T-helper 2 cell treated with Interferon-gamma antibody and Interleukin-4, amounts not matched to agents 5 μg/mL and 100 μg/mL, for 36 hours (primary cell): ENCODE measurements at regions not wholly inside any gene's neighbourhood (a gene's known extent, or its start where the extent isn't known, plus 50 kb on each side); places are given as distances from the start of the nearest gene placed in this dataset.
"Not testable (repeated sequence)": the region's sequence is repeated elsewhere in the genome, so short reads cannot be mapped to it uniquely, and the experiment has no call there.

ENCODE experiments used
- DNase-seq: peaks from one replicate; pipeline ENCODE4 v3.0.0; 2021; ENCODE audit warnings: low spot score
- H3K27ac Mint-ChIP-seq: one replicate; pipeline ENCODE4 v1.8.0; 2021; ENCODE audit warnings: mild to moderate bottlenecking, mixed read lengths
- H3K27me3 Mint-ChIP-seq: one replicate; pipeline ENCODE4 v1.8.0; 2021; ENCODE audit warnings: low read depth, mixed read lengths
- H3K36me3 Mint-ChIP-seq: one replicate; pipeline ENCODE4 v1.8.0; 2021; ENCODE audit warnings: low read depth, mixed read lengths
- H3K4me1 Mint-ChIP-seq: one replicate; pipeline ENCODE4 v1.8.0; 2021; ENCODE audit warnings: low read depth, mixed read lengths
- H3K4me3 Mint-ChIP-seq: one replicate; pipeline ENCODE4 v1.8.0; 2022; ENCODE audit warnings: mild to moderate bottlenecking, moderate library complexity, mixed read lengths
- H3K9me3 Mint-ChIP-seq: one replicate; pipeline ENCODE4 v1.8.0; 2021; ENCODE audit warnings: mixed read lengths

- H3K4me3 Mint-ChIP-seq = no peak overlapping the region
- no peaks in the 10 kb centered on the region for H3K36me3 Mint-ChIP-seq
- H3K9me3 Mint-ChIP-seq = no peaks in the 10 kb centered on the region
- no peak overlapping the region for H3K27ac Mint-ChIP-seq
- peaks cover 2% of the 10 kb centered on the region for H3K27me3 Mint-ChIP-seq
- DNase-seq = no peak
- H3K4me1 Mint-ChIP-seq = no peaks in the 10 kb centered on the region
Measured at GRCh38 chr9:75657015-75657414, 233.5 kb upstream of the PCSK5 start.

- no peak overlapping the region for H3K27ac Mint-ChIP-seq
- DNase-seq = no peak
- no peak overlapping the region for H3K4me3 Mint-ChIP-seq
- H3K9me3 Mint-ChIP-seq = no peaks in the 10 kb centered on the region
- no peaks in the 10 kb centered on the region for H3K36me3 Mint-ChIP-seq
- H3K27me3 Mint-ChIP-seq = peaks cover 2% of the 10 kb centered on the region
- no peaks in the 10 kb centered on the region for H3K4me1 Mint-ChIP-seq
Measured at GRCh38 chr9:75658301-75658905, 232.1 kb upstream of the PCSK5 start.

GRCh38 chr9:75664597-75664996 lies 225.9 kb upstream of the PCSK5 start:
- no peak for DNase-seq
- Mint-ChIP-seq H3K36me3 (no peaks in the 10 kb centered on the region), H3K27me3 (no peaks in the 10 kb centered on the region), H3K9me3 (no peaks in the 10 kb centered on the region), H3K4me1 (no peaks in the 10 kb centered on the region), H3K27ac (no peak overlapping the region), H3K4me3 (no peak overlapping the region)

- Mint-ChIP-seq H3K4me3 (no peak overlapping the region), H3K36me3 (no peaks in the 10 kb centered on the region), H3K27ac (no peak overlapping the region), H3K4me1 (no peaks in the 10 kb centered on the region), H3K9me3 (no peaks in the 10 kb centered on the region), H3K27me3 (no peaks in the 10 kb centered on the region)
- no peak for DNase-seq
Measured at GRCh38 chr9:75666856-75667554, 223.5 kb upstream of the PCSK5 start.

GRCh38 chr9:75669721-75670120 lies 220.8 kb upstream of the PCSK5 start:
- no peaks in the 10 kb centered on the region for H3K4me1 Mint-ChIP-seq
- no peaks in the 10 kb centered on the region for H3K27me3 Mint-ChIP-seq
- H3K36me3 Mint-ChIP-seq = no peaks in the 10 kb centered on the region
- no peak for DNase-seq
- H3K27ac Mint-ChIP-seq = no peak overlapping the region
- H3K9me3 Mint-ChIP-seq = peaks cover 8% of the 10 kb centered on the region
- no peak overlapping the region for H3K4me3 Mint-ChIP-seq

GRCh38 chr9:75671354-75671753 lies 219.1 kb upstream of the PCSK5 start:
- Mint-ChIP-seq H3K9me3 (peaks cover 8% of the 10 kb centered on the region), H3K4me1 (no peaks in the 10 kb centered on the region), H3K27me3 (no peaks in the 10 kb centered on the region), H3K27ac (no peak overlapping the region), H3K36me3 (no peaks in the 10 kb centered on the region), H3K4me3 (no peak overlapping the region)
- DNase-seq = no peak

GRCh38 chr9:75672478-75672877 lies 218.0 kb upstream of the PCSK5 start:
- Mint-ChIP-seq H3K36me3 (no peaks in the 10 kb centered on the region), H3K4me1 (no peaks in the 10 kb centered on the region), H3K27ac (no peak overlapping the region), H3K4me3 (no peak overlapping the region), H3K9me3 (peaks cover 8% of the 10 kb centered on the region), H3K27me3 (no peaks in the 10 kb centered on the region)
- DNase-seq = no peak

GRCh38 chr9:75683591-75683990 lies 206.9 kb upstream of the PCSK5 start:
- Mint-ChIP-seq H3K4me3 (no peak overlapping the region), H3K9me3 (no peaks in the 10 kb centered on the region), H3K36me3 (no peaks in the 10 kb centered on the region), H3K27ac (no peak overlapping the region), H3K27me3 (no peaks in the 10 kb centered on the region), H3K4me1 (no peaks in the 10 kb centered on the region)
- DNase-seq = no peak

GRCh38 chr9:75685062-75685461 lies 205.4 kb upstream of the PCSK5 start:
- Mint-ChIP-seq H3K4me1 (no peaks in the 10 kb centered on the region), H3K9me3 (no peaks in the 10 kb centered on the region), H3K4me3 (no peak overlapping the region), H3K27ac (no peak overlapping the region), H3K36me3 (no peaks in the 10 kb centered on the region), H3K27me3 (no peaks in the 10 kb centered on the region)
- DNase-seq = no peak

- Mint-ChIP-seq H3K9me3 (no peaks in the 10 kb centered on the region), H3K4me1 (no peaks in the 10 kb centered on the region), H3K36me3 (no peaks in the 10 kb centered on the region), H3K27me3 (peaks cover 3% of the 10 kb centered on the region), H3K27ac (no peak overlapping the region), H3K4me3 (no peak overlapping the region)
- DNase-seq = no peak
Measured at GRCh38 chr9:75687359-75687953, 203.0 kb upstream of the PCSK5 start.

GRCh38 chr9:75690551-75690950 lies 199.9 kb upstream of the PCSK5 start:
- H3K4me1 Mint-ChIP-seq, H3K27me3 Mint-ChIP-seq, H3K9me3 Mint-ChIP-seq, H3K36me3 Mint-ChIP-seq, DNase-seq, H3K27ac Mint-ChIP-seq, H3K4me3 Mint-ChIP-seq: not testable (repeated sequence)

GRCh38 chr9:75691408-75691807 lies 199.1 kb upstream of the PCSK5 start:
- Mint-ChIP-seq H3K27me3 (peaks cover 3% of the 10 kb centered on the region), H3K27ac (no peak overlapping the region), H3K36me3 (no peaks in the 10 kb centered on the region), H3K4me1 (no peaks in the 10 kb centered on the region), H3K9me3 (no peaks in the 10 kb centered on the region), H3K4me3 (no peak overlapping the region)
- DNase-seq = no peak

GRCh38 chr9:75692309-75692708 lies 198.2 kb upstream of the PCSK5 start:
- Mint-ChIP-seq H3K9me3 (no peaks in the 10 kb centered on the region), H3K27ac (no peak overlapping the region), H3K27me3 (peaks cover 3% of the 10 kb centered on the region), H3K4me3 (no peak overlapping the region), H3K4me1 (no peaks in the 10 kb centered on the region), H3K36me3 (no peaks in the 10 kb centered on the region)
- no peak for DNase-seq

GRCh38 chr9:75695921-75696320 lies 194.6 kb upstream of the PCSK5 start:
- no peak overlapping the region for H3K4me3 Mint-ChIP-seq
- no peaks in the 10 kb centered on the region for H3K36me3 Mint-ChIP-seq
- no peaks in the 10 kb centered on the region for H3K9me3 Mint-ChIP-seq
- H3K4me1 Mint-ChIP-seq = no peaks in the 10 kb centered on the region
- peaks cover 3% of the 10 kb centered on the region for H3K27me3 Mint-ChIP-seq
- H3K27ac Mint-ChIP-seq = no peak overlapping the region
- DNase-seq = no peak
